Endothelial cell of umbilical vein (primary cell): ENCODE measurements at regions not wholly inside any gene's neighbourhood (a gene's known extent, or its start where the extent isn't known, plus 50 kb on each side); places are given as distances from the start of the nearest gene placed in this dataset.

Experiments used
- EZH2 ChIP-seq: IDR thresholded peaks from 2 replicates; pipeline ENCODE4 v1.6.1; 2012; ENCODE audit warnings: borderline replicate concordance, low read depth, mild to moderate bottlenecking, moderate library complexity, low read length, inconsistent platforms; ENCODE audit not compliant: severe bottlenecking
- FOS ChIP-seq: IDR thresholded peaks from 2 replicates; pipeline ENCODE4 v1.6.1; 2011; ENCODE audit warnings: mild to moderate bottlenecking, low read length, moderate library complexity, borderline replicate concordance; ENCODE audit not compliant: insufficient read depth
- GATA2 ChIP-seq: IDR thresholded peaks from 2 replicates; pipeline ENCODE4 v1.7.0; 2011; ENCODE audit warnings: low read depth, mild to moderate bottlenecking, moderate library complexity, mixed read lengths, low read length; ENCODE audit not compliant: insufficient read length, insufficient read depth
- JUN ChIP-seq: IDR thresholded peaks from 2 replicates; pipeline ENCODE4 v1.6.1; 2011; ENCODE audit warnings: borderline replicate concordance, low read depth; ENCODE audit not compliant: insufficient read length, insufficient read depth
- MYC ChIP-seq: IDR thresholded peaks from one replicate; pipeline ENCODE4 v1.6.1; 2011; ENCODE audit warnings: mild to moderate bottlenecking, low read depth, low read length
- POLR2A ChIP-seq: IDR thresholded peaks from 2 replicates; pipeline ENCODE4 v1.6.1; 2012; ENCODE audit warnings: low read depth, mild to moderate bottlenecking, control low read depth, low read length
- POLR2AphosphoS5 ChIP-seq: IDR thresholded peaks from 2 replicates; pipeline ENCODE4 v1.6.1; 2012; ENCODE audit warnings: low read depth, mild to moderate bottlenecking, control low read depth, low read length, moderate library complexity; ENCODE audit not compliant: insufficient read depth
- TF ChIP-seq, protein P1 (sequence below), 2 donors: IDR thresholded peaks; 1 replicate in 1 of 2; 2 replicates in 1 of 2; pipeline ENCODE4 v1.5.1; 2011; ENCODE audit warnings: low read length in 2 of 2, mild to moderate bottlenecking in 2 of 2, moderate library complexity in 2 of 2, control low read depth in 1 of 2, inconsistent platforms in 1 of 2, low read depth in 1 of 2; ENCODE audit not compliant: insufficient read depth in 1 of 2; ENCODE audit errors: extremely low read depth in 1 of 2
- TF ChIP-seq, protein P2 (sequence below): IDR thresholded peaks from 2 replicates; pipeline ENCODE4 v1.6.1; 2011; ENCODE audit not compliant: insufficient read depth, insufficient read length

DNA sequence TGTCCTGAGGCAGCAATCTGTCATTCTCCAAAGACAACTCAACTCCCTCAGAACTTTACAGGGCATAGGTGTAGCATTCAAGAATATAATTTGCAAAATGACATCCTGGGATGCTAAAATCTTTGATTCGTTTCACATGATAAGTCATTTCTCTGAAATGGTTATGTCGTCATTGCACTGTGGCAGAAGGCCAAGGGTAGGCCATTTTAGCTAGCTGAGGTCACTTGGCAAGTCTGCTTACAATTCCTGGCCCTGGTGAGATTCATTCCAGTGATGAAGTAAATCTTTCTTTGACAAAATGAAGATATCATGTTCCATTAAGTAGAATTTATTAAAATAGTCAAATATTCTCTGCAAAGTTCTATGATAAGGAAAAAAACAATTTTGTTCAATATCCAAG is 1410.3 kb upstream of the LRRTM1 start:
- TF ChIP-seq POLR2A (no peak), POLR2AphosphoS5 (no peak), EZH2 (no peak), FOS (no peak), GATA2 (no peak), MYC (no peak), JUN (no peak)
- TF ChIP-seq, protein P1, sequence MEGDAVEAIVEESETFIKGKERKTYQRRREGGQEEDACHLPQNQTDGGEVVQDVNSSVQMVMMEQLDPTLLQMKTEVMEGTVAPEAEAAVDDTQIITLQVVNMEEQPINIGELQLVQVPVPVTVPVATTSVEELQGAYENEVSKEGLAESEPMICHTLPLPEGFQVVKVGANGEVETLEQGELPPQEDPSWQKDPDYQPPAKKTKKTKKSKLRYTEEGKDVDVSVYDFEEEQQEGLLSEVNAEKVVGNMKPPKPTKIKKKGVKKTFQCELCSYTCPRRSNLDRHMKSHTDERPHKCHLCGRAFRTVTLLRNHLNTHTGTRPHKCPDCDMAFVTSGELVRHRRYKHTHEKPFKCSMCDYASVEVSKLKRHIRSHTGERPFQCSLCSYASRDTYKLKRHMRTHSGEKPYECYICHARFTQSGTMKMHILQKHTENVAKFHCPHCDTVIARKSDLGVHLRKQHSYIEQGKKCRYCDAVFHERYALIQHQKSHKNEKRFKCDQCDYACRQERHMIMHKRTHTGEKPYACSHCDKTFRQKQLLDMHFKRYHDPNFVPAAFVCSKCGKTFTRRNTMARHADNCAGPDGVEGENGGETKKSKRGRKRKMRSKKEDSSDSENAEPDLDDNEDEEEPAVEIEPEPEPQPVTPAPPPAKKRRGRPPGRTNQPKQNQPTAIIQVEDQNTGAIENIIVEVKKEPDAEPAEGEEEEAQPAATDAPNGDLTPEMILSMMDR (IDR thresholded peaks at IDR 0.05; ENCODE audit: extremely low read depth in 1 of 2, insufficient read depth in 1 of 2, low read depth in 1 of 2, low read length in 2 of 2) = no peak
- TF ChIP-seq, protein P2, sequence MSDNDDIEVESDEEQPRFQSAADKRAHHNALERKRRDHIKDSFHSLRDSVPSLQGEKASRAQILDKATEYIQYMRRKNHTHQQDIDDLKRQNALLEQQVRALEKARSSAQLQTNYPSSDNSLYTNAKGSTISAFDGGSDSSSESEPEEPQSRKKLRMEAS = no peak
